Nephron progenitor cell (in vitro differentiated cells): ENCODE measurements at regions not wholly inside any gene's neighbourhood (a gene's known extent, or its start where the extent isn't known, plus 50 kb on each side); places are given as distances from the start of the nearest gene placed in this dataset.

Source experiments
- DNase-seq: peaks from one replicate; pipeline ENCODE4 v3.0.0; 2021
- H3K27ac Mint-ChIP-seq: 2 replicates; pipeline ENCODE4 v1.8.0; 2021; ENCODE audit warnings: mild to moderate bottlenecking, moderate library complexity, mixed read lengths
- H3K27me3 Mint-ChIP-seq: 2 replicates; pipeline ENCODE4 v1.8.0; 2021; ENCODE audit warnings: mild to moderate bottlenecking, low read depth, mixed read lengths; ENCODE audit not compliant: poor library complexity
- H3K36me3 Mint-ChIP-seq: 2 replicates; pipeline ENCODE4 v1.8.0; 2021; ENCODE audit warnings: low read depth, mixed read lengths
- H3K4me1 Mint-ChIP-seq: 2 replicates; pipeline ENCODE4 v1.8.0; 2021; ENCODE audit warnings: mixed read lengths
- H3K4me3 Mint-ChIP-seq: 2 replicates; pipeline ENCODE4 v1.8.0; 2021; ENCODE audit warnings: mild to moderate bottlenecking, moderate library complexity, mixed read lengths
- H3K9me3 Mint-ChIP-seq: 2 replicates; pipeline ENCODE4 v1.8.0; 2021; ENCODE audit warnings: mild to moderate bottlenecking, moderate library complexity, mixed read lengths
- CTCF ChIP-seq: fragments of 200-600 bp; sonication (generic); IDR thresholded peaks from 2 replicates; pipeline ENCODE4 v1.5.0; 2021; ENCODE audit warnings: antibody characterized with exemption

GRCh38 chr16:9557713-9558112 is 466.3 kb downstream of the HAPSTR1 start:
- Mint-ChIP-seq H3K4me3 (no peak overlapping the region), H3K36me3 (no peaks in the 10 kb centered on the region), H3K4me1 (no peaks in the 10 kb centered on the region), H3K9me3 (peaks cover 17% of the 10 kb centered on the region), H3K27me3 (no peaks in the 10 kb centered on the region), H3K27ac (no peak overlapping the region)
- TF ChIP-seq CTCF = no peak
- DNase-seq = no peak

GRCh38 chr16:9566099-9566498 is 474.7 kb downstream of the HAPSTR1 start:
- no peak for TF ChIP-seq CTCF
- no peak for DNase-seq
- Mint-ChIP-seq H3K9me3 (peaks cover 21% of the 10 kb centered on the region), H3K36me3 (peaks cover 10% of the 10 kb centered on the region), H3K27ac (no peak overlapping the region), H3K4me3 (no peak overlapping the region), H3K4me1 (peaks cover 14% of the 10 kb centered on the region), H3K27me3 (peaks cover 6% of the 10 kb centered on the region)

- peaks cover 14% of the 10 kb centered on the region for H3K4me1 Mint-ChIP-seq
- DNase-seq = no peak
- H3K27ac Mint-ChIP-seq = no peak overlapping the region
- H3K36me3 Mint-ChIP-seq = peaks cover 10% of the 10 kb centered on the region
- no peak for TF ChIP-seq CTCF
- H3K27me3 Mint-ChIP-seq = peaks cover 11% of the 10 kb centered on the region
- no peak overlapping the region for H3K4me3 Mint-ChIP-seq
- H3K9me3 Mint-ChIP-seq = peaks cover 21% of the 10 kb centered on the region
These were observed 476.2 kb downstream of the HAPSTR1 start for GRCh38 chr16:9567666-9568065.

- Mint-ChIP-seq H3K27ac (no peak overlapping the region), H3K4me1 (peaks cover 13% of the 10 kb centered on the region), H3K36me3 (peaks cover 10% of the 10 kb centered on the region), H3K4me3 (no peak overlapping the region), H3K9me3 (peaks cover 21% of the 10 kb centered on the region), H3K27me3 (peaks cover 11% of the 10 kb centered on the region)
- DNase-seq = no peak
- no peak for TF ChIP-seq CTCF
These were observed 476.8 kb downstream of the HAPSTR1 start for GRCh38 chr16:9568261-9568660.

- TF ChIP-seq CTCF = no peak
- no peak overlapping the region for H3K4me3 Mint-ChIP-seq
- DNase-seq = no peak
- H3K27ac Mint-ChIP-seq = no peak overlapping the region
- H3K36me3 Mint-ChIP-seq = peaks cover 10% of the 10 kb centered on the region
- H3K9me3 Mint-ChIP-seq = peaks cover 20% of the 10 kb centered on the region
- H3K4me1 Mint-ChIP-seq = peaks cover 8% of the 10 kb centered on the region
- H3K27me3 Mint-ChIP-seq = peaks cover 11% of the 10 kb centered on the region
These were observed 479.1 kb downstream of the HAPSTR1 start for GRCh38 chr16:9570521-9570920.

GRCh38 chr16:9578459-9578858 is 487.0 kb downstream of the HAPSTR1 start:
- Mint-ChIP-seq H3K9me3 (no peaks in the 10 kb centered on the region), H3K27ac (no peak overlapping the region), H3K4me1 (no peaks in the 10 kb centered on the region), H3K36me3 (no peaks in the 10 kb centered on the region), H3K4me3 (no peak overlapping the region), H3K27me3 (peaks cover 5% of the 10 kb centered on the region)
- DNase-seq = no peak
- TF ChIP-seq CTCF = no peak
